ENCODE measurements at regions not wholly inside any gene's neighbourhood (a gene's known extent, or its start where the extent isn't known, plus 50 kb on each side); places are given as distances from the start of the nearest gene placed in this dataset.

DNA sequence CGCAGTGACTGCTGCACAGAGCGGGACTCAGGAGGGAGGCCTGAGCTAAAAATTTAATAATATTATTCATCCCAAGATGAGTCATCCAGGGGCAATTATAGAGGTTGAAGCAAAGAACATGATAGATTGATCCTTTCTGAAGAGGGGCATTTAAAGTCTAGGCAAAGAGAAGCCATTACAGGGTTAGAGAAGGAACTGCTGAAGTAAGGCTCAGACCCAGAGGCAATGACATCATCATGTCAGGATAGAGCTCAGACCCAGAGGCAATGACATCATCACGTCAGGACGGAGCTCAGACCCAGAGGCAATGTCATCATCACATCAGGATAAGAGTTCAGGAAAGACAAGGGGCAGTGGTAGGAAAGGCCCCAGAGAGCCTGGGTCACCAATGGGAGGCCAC is 184.0 kb downstream of the TMEM18 start:
- no peak for TF ChIP-seq POLR2A (IDR thresholded peaks at IDR 0.05)
- TF ChIP-seq, protein P1, sequence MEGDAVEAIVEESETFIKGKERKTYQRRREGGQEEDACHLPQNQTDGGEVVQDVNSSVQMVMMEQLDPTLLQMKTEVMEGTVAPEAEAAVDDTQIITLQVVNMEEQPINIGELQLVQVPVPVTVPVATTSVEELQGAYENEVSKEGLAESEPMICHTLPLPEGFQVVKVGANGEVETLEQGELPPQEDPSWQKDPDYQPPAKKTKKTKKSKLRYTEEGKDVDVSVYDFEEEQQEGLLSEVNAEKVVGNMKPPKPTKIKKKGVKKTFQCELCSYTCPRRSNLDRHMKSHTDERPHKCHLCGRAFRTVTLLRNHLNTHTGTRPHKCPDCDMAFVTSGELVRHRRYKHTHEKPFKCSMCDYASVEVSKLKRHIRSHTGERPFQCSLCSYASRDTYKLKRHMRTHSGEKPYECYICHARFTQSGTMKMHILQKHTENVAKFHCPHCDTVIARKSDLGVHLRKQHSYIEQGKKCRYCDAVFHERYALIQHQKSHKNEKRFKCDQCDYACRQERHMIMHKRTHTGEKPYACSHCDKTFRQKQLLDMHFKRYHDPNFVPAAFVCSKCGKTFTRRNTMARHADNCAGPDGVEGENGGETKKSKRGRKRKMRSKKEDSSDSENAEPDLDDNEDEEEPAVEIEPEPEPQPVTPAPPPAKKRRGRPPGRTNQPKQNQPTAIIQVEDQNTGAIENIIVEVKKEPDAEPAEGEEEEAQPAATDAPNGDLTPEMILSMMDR (IDR thresholded peaks at IDR 0.05), result no peak

Data from thyroid gland (tissue), 4 donors.